UCSD-AML1 (cell line): ENCODE measurements at regions not wholly inside any gene's neighbourhood (a gene's known extent, or its start where the extent isn't known, plus 50 kb on each side); places are given as distances from the start of the nearest gene placed in this dataset.
"Not testable (repeated sequence)": the region's sequence is repeated elsewhere in the genome, so short reads cannot be mapped to it uniquely, and the experiment has no call there.

Experiments used
- DNase-seq: peaks from one replicate; lab custom pipeline; 2025; ENCODE audit not compliant: unreplicated experiment; lab: John Stamatoyannopoulos, UW

GRCh38 chr14:37650356-37651037 lies 55.1 kb downstream of the TTC6 start:
- no peak for DNase-seq

GRCh38 chr14:37652042-37652441 lies 56.6 kb downstream of the TTC6 start:
- no peak for DNase-seq

- DNase-seq = no peak
Observed at GRCh38 chr14:37655418-37655817, 60.0 kb downstream of the TTC6 start.

GRCh38 chr14:37658156-37658555 lies 62.7 kb downstream of the TTC6 start:
- DNase-seq = no peak

GRCh38 chr14:37663498-37663897 lies 68.1 kb downstream of the TTC6 start:
- DNase-seq = no peak

GRCh38 chr14:37665479-37665878 lies 70.0 kb downstream of the TTC6 start:
- DNase-seq = no peak

GRCh38 chr14:37665951-37666350 lies 70.5 kb downstream of the TTC6 start:
- DNase-seq = no peak

GRCh38 chr14:37668646-37669045 lies 73.2 kb downstream of the TTC6 start:
- no peak for DNase-seq

- DNase-seq = no peak
Observed at GRCh38 chr14:37669242-37669641, 73.8 kb downstream of the TTC6 start.

- no peak for DNase-seq
Observed at GRCh38 chr14:37673439-37673838, 78.0 kb downstream of the TTC6 start.

- DNase-seq = no peak
Observed at GRCh38 chr14:37678916-37679315, 83.5 kb downstream of the TTC6 start.

- no peak for DNase-seq
Observed at GRCh38 chr14:37681486-37681885, 86.1 kb downstream of the TTC6 start.

- DNase-seq = not testable (repeated sequence)
Observed at GRCh38 chr14:37692680-37693079, 97.3 kb downstream of the TTC6 start.

- not testable (repeated sequence) for DNase-seq
Observed at GRCh38 chr14:37693420-37693819, 98.0 kb downstream of the TTC6 start.

- DNase-seq = no peak
Observed at GRCh38 chr14:37695866-37696265, 100.4 kb downstream of the TTC6 start.

GRCh38 chr14:37697489-37698121 lies 102.2 kb downstream of the TTC6 start:
- DNase-seq = no peak

GRCh38 chr14:37698840-37699777 lies 103.7 kb downstream of the TTC6 start:
- DNase-seq = no peak

GRCh38 chr14:37707716-37708115 lies 112.3 kb downstream of the TTC6 start:
- DNase-seq = no peak

GRCh38 chr14:37708481-37708880 lies 113.1 kb downstream of the TTC6 start:
- DNase-seq = no peak

GRCh38 chr14:37709419-37710195 lies 114.2 kb downstream of the TTC6 start:
- no peak for DNase-seq

GRCh38 chr14:37711356-37711830 lies 116.0 kb downstream of the TTC6 start:
- no peak for DNase-seq
